ENCODE measurements at regions not wholly inside any gene's neighbourhood (a gene's known extent, or its start where the extent isn't known, plus 50 kb on each side); places are given as distances from the start of the nearest gene placed in this dataset.
"Not testable (repeated sequence)": the region's sequence is repeated elsewhere in the genome, so short reads cannot be mapped to it uniquely, and the experiment has no call there.

GRCh38 chr5:120146787-120147186 lies 317.3 kb upstream of the PRR16 start (continued):
- no peak for TF ChIP-seq E2F6 (IDR thresholded peaks at IDR 0.05; ENCODE audit: borderline replicate concordance, low read depth)
- TF ChIP-seq MYC (IDR thresholded peaks at IDR 0.05; ENCODE audit: borderline replicate concordance, low read length) = no peak

GRCh38 chr5:120147911-120148310 lies 316.2 kb upstream of the PRR16 start:
- H3K4me1 ChIP-seq; FAIRE-seq; ATAC-seq; DNase-seq (ENCODE audit: low read depth in 1 of 2, low spot score in 1 of 2); POLR2A ChIA-PET; H3K4me3 ChIP-seq; H3K27ac ChIP-seq; CTCF ChIA-PET; H3K9me3 ChIP-seq; H3K4me2 ChIP-seq: not testable (repeated sequence)
- WGBS (ENCODE audit: missing lambda C conversion rate) = 86% methylated on average over 11 of the region's 23 CpGs

GRCh38 chr5:120150770-120151169 lies 313.3 kb upstream of the PRR16 start:
- Histone ChIP-seq H3K4me2 (no peak overlapping the region), H3K27ac (no peak overlapping the region), H3K4me3 (no peak overlapping the region), H3K4me1 (peaks cover 8% of the 10 kb centered on the region; the same call in 1 of the 3 replicates), H3K9me3 (no peaks in the 10 kb centered on the region; the same call in 2 of the 3 replicates)
- ATAC-seq (no peak), DNase-seq (ENCODE audit: low read depth in 1 of 2, low spot score in 1 of 2) (no peak), FAIRE-seq (no peak)
- 55% methylated on average over 2 of the region's 2 CpGs for whole genome bisulfite sequencing (ENCODE audit: missing lambda C conversion rate)
- POLR2A ChIA-PET = no interaction called here
- CTCF ChIA-PET = no interaction called here
- TF ChIP-seq CHD4 (IDR thresholded peaks at IDR 0.05; ENCODE audit: borderline replicate concordance) (no peak), PHF8 (IDR thresholded peaks at IDR 0.05; ENCODE audit: borderline replicate concordance, low read depth) (no peak)

- H3K27ac ChIP-seq = no peak overlapping the region
- CTCF ChIA-PET = no interaction called here
- peaks cover 8% of the 10 kb centered on the region; the same call in 1 of the 3 replicates for H3K4me1 ChIP-seq
- TF ChIP-seq FOSB (CRISPR knock-in tag; IDR thresholded peaks at IDR 0.05) (no peak), RARB (CRISPR knock-in tag; IDR thresholded peaks at IDR 0.05) (no peak), ZNF302 (CRISPR knock-in tag; IDR thresholded peaks at IDR 0.05) (no peak), EHF (CRISPR knock-in tag; IDR thresholded peaks at IDR 0.05) (no peak), MAFK (IDR thresholded peaks at IDR 0.05; ENCODE audit: partially characterized antibody) (no peak), ATOH8 (CRISPR knock-in tag; IDR thresholded peaks at IDR 0.05; ENCODE audit: low read depth) (no peak), JUNB (IDR thresholded peaks at IDR 0.05) (no peak)
- ATAC-seq (no peak), DNase-seq (ENCODE audit: low read depth in 1 of 2, low spot score in 1 of 2) (no peak), FAIRE-seq (no peak)
- no peaks in the 10 kb centered on the region; the same call in 2 of the 3 replicates for H3K9me3 ChIP-seq
- POLR2A ChIA-PET = no interaction called here
- 55% methylated on average over 1 of the region's 1 CpG for WGBS (ENCODE audit: missing lambda C conversion rate)
- no peak overlapping the region for H3K4me2 ChIP-seq
- no peak overlapping the region for H3K4me3 ChIP-seq
Observed at GRCh38 chr5:120151181-120151580, 312.9 kb upstream of the PRR16 start.

- ATAC-seq = no peak
- Histone ChIP-seq H3K4me2 (peak overlapping the region; percentile 50), H3K4me3 (no peak overlapping the region), H3K27ac (no peak overlapping the region; a peak in 1 of 6 replicates), H3K9me3 (no peaks in the 10 kb centered on the region), H3K4me1 (peaks cover 8% of the 10 kb centered on the region; the same call in 1 of the 3 replicates)
- ChIA-PET CTCF (no interaction called here), POLR2A (no interaction called here)
- 19% methylated on average over 1 of the region's 1 CpG for WGBS (ENCODE audit: missing lambda C conversion rate)
- no peak for DNase-seq (ENCODE audit: low read depth in 1 of 2, low spot score in 1 of 2)
- no peak for TF ChIP-seq EHF (CRISPR knock-in tag; IDR thresholded peaks at IDR 0.05)
- TF ChIP-seq RFX5 (IDR thresholded peaks at IDR 0.05) = no peak
- TF ChIP-seq MAX (IDR thresholded peaks at IDR 0.05) = no peak
- no peak for TF ChIP-seq CBX8 (IDR thresholded peaks at IDR 0.05)
- no peak for TF ChIP-seq ESRRA (IDR thresholded peaks at IDR 0.05; ENCODE audit: borderline replicate concordance, low read length)
- TF ChIP-seq HOXB13 (CRISPR knock-in tag; IDR thresholded peaks at IDR 0.05; ENCODE audit: low read depth) = no peak
- no peak for TF ChIP-seq PHF8 (IDR thresholded peaks at IDR 0.05; ENCODE audit: borderline replicate concordance, low read depth)
- TF ChIP-seq HOXB5 (CRISPR knock-in tag; IDR thresholded peaks at IDR 0.05) = no peak
- no peak for FAIRE-seq
Observed at GRCh38 chr5:120151825-120152224, 312.3 kb upstream of the PRR16 start.

All from A549 (cell line).